Stimulated activated CD4-positive, alpha-beta T cell treated with anti-CD3 and anti-CD28 coated beads, Interleukin-4, amount 100 ng/mL, for 4 hours (primary cell): ENCODE measurements at regions not wholly inside any gene's neighbourhood (a gene's known extent, or its start where the extent isn't known, plus 50 kb on each side); places are given as distances from the start of the nearest gene placed in this dataset.
"Not testable (repeated sequence)": the region's sequence is repeated elsewhere in the genome, so short reads cannot be mapped to it uniquely, and the experiment has no call there.

Source experiments
- DNase-seq, 2 experiments: peaks; one replicate each; pipeline ENCODE4 v3.0.0-alpha.2; 2020

GRCh38 chr22:27588915-27589314 lies 212.6 kb downstream of the MN1 start:
- no peak for DNase-seq

GRCh38 chr22:27591060-27591459 lies 210.5 kb downstream of the MN1 start:
- DNase-seq = no peak

GRCh38 chr22:27593378-27593777 lies 208.2 kb downstream of the MN1 start:
- DNase-seq = no peak

- DNase-seq = no peak
Measured at GRCh38 chr22:27594020-27594419, 207.5 kb downstream of the MN1 start.

GRCh38 chr22:27594474-27595134 lies 207.0 kb downstream of the MN1 start:
- no peak for DNase-seq

GRCh38 chr22:27596133-27596870 lies 205.3 kb downstream of the MN1 start:
- DNase-seq = no peak

- DNase-seq = no peak
Measured at GRCh38 chr22:27597703-27598444, 203.7 kb downstream of the MN1 start.

- DNase-seq = no peak
Measured at GRCh38 chr22:27598792-27599191, 202.8 kb downstream of the MN1 start.

GRCh38 chr22:27601195-27601594 lies 200.4 kb downstream of the MN1 start:
- no peak for DNase-seq

GRCh38 chr22:27602390-27602789 lies 199.2 kb downstream of the MN1 start:
- DNase-seq = no peak

- no peak for DNase-seq
Measured at GRCh38 chr22:27603111-27603799, 198.3 kb downstream of the MN1 start.

GRCh38 chr22:27603800-27604144 lies 197.8 kb downstream of the MN1 start:
- DNase-seq = no peak

- DNase-seq = no peak
Measured at GRCh38 chr22:27605390-27605789, 196.2 kb downstream of the MN1 start.

GRCh38 chr22:27607750-27608149 lies 193.8 kb downstream of the MN1 start:
- DNase-seq = not testable (repeated sequence)

- DNase-seq = no peak
Measured at GRCh38 chr22:27609451-27609888, 192.1 kb downstream of the MN1 start.

GRCh38 chr22:27610164-27610563 lies 191.4 kb downstream of the MN1 start:
- not testable (repeated sequence) for DNase-seq

- no peak for DNase-seq
Measured at GRCh38 chr22:27610863-27611786, 190.4 kb downstream of the MN1 start.

- no peak for DNase-seq
Measured at GRCh38 chr22:27612115-27612514, 189.4 kb downstream of the MN1 start.

GRCh38 chr22:27613099-27614005 lies 188.2 kb downstream of the MN1 start:
- no peak for DNase-seq

- DNase-seq = no peak
Measured at GRCh38 chr22:27614006-27614649, 187.4 kb downstream of the MN1 start.

GRCh38 chr22:27614650-27615007 lies 186.9 kb downstream of the MN1 start:
- DNase-seq = no peak
